Kidney (tissue), 13 donors: ENCODE measurements at regions not wholly inside any gene's neighbourhood (a gene's known extent, or its start where the extent isn't known, plus 50 kb on each side); places are given as distances from the start of the nearest gene placed in this dataset.
A peak's percentile ranks its signal among the peaks of the same experiment; 100 is the strongest.

ENCODE experiments used
- DNase-seq, 5 donors: peaks; one replicate each; pipeline ENCODE4 v3.0.0-alpha.2; 2013 to 2020
- FAIRE-seq: peaks from 2 replicates; lab custom pipeline; 2012; peaks lifted over from hg19 to GRCh38; lab: Jason Lieb, UNC
- H3K27ac ChIP-seq, 2 donors: one replicate each; pipeline ENCODE4 v1.7.0; 2013; ENCODE audit warnings: low read depth in 2 of 2, low read length in 2 of 2, inconsistent platforms in 1 of 2
- H3K27me3 ChIP-seq: one replicate; pipeline ENCODE4 v1.7.1; 2013; ENCODE audit warnings: low read length, inconsistent platforms; ENCODE audit not compliant: control insufficient read depth, insufficient read depth
- H3K36me3 ChIP-seq, 3 donors: one replicate each; pipeline versions ENCODE4 v1.7.0 to v1.7.1; 2013; ENCODE audit warnings: low read length in 3 of 3, control low read depth in 1 of 3, inconsistent platforms in 1 of 3; ENCODE audit not compliant: insufficient read depth in 3 of 3, control insufficient read depth in 2 of 3
- H3K4me1 ChIP-seq, 3 donors: one replicate each; pipeline versions ENCODE4 v1.7.0 to v1.7.1; 2013; ENCODE audit warnings: low read length in 3 of 3, inconsistent platforms in 1 of 3, low read depth in 1 of 3; ENCODE audit not compliant: control insufficient read depth in 2 of 3, insufficient read depth in 2 of 3
- H3K4me3 ChIP-seq, 3 donors: one replicate each; pipeline versions ENCODE4 v1.7.0 to v1.8.1; 2013; ENCODE audit warnings: low read length in 3 of 3, control low read depth in 1 of 3, inconsistent platforms in 1 of 3
- H3K9ac ChIP-seq, 3 donors: one replicate each; pipeline versions ENCODE4 v1.7.0 to v1.7.1; 2013; ENCODE audit warnings: low read length in 3 of 3, control low read depth in 1 of 3, inconsistent platforms in 1 of 3
- H3K9me3 ChIP-seq, 3 donors: one replicate each; pipeline versions ENCODE4 v1.7.0 to v1.7.1; 2013; ENCODE audit warnings: low read length in 3 of 3, control low read depth in 1 of 3, inconsistent platforms in 1 of 3; ENCODE audit not compliant: control insufficient read depth in 2 of 3, insufficient read depth in 1 of 3
- CTCF ChIP-seq: IDR thresholded peaks from 3 replicates; pipeline ENCODE4 v1.5.1; 2012; ENCODE audit warnings: mild to moderate bottlenecking, moderate library complexity, borderline replicate concordance; ENCODE audit not compliant: insufficient read depth; ENCODE audit errors: extremely low read depth
- intact Hi-C: fragments of 100-400 bp; cut with DNase I; formaldehyde crosslinking; loops from one replicate; pipeline ENCODE4 v1.11.1; 2022
- donor health status: control.
- donor health status: control.
- donor health status: control.
- donor health status: control.
- donor health status: control.
- donor health status: DM: yes; HTN: yes; CAD: no.
- donor health status: Normal renal cell carcinoma (clear cell type).

- no peaks in the 10 kb centered on the region for H3K27me3 ChIP-seq
- no peak for TF ChIP-seq CTCF
- DNase-seq = peak in 1 of 5 donors; percentile 9
- H3K9me3 ChIP-seq = no peaks in the 10 kb centered on the region
- intact Hi-C loops = no loop called here
- FAIRE-seq = no peak
- no peaks in the 10 kb centered on the region for H3K36me3 ChIP-seq
- no peak overlapping the region for H3K9ac ChIP-seq
- no peak overlapping the region for H3K4me3 ChIP-seq
- H3K4me1 ChIP-seq = no peaks in the 10 kb centered on the region
- no peak overlapping the region for H3K27ac ChIP-seq
Observed at GRCh38 chr2:8300905-8301304, 381.0 kb upstream of the ID2 start.

GRCh38 chr2:8303322-8303832 lies 378.5 kb upstream of the ID2 start:
- FAIRE-seq = no peak
- no peak overlapping the region for H3K4me3 ChIP-seq
- DNase-seq = peak in 3 of 5 donors; percentile 8 to 82 (median 19)
- no peaks in the 10 kb centered on the region for H3K36me3 ChIP-seq
- H3K9me3 ChIP-seq = no peaks in the 10 kb centered on the region
- no peaks in the 10 kb centered on the region for H3K27me3 ChIP-seq
- no peaks in the 10 kb centered on the region for H3K4me1 ChIP-seq
- intact Hi-C loops = no loop called here
- H3K9ac ChIP-seq = no peak overlapping the region
- no peak overlapping the region for H3K27ac ChIP-seq
- TF ChIP-seq CTCF = no peak

GRCh38 chr2:8304821-8305766 lies 376.8 kb upstream of the ID2 start:
- Histone ChIP-seq H3K4me3 (no peak overlapping the region), H3K27me3 (no peaks in the 10 kb centered on the region), H3K9ac (no peak overlapping the region), H3K27ac (no peak overlapping the region), H3K4me1 (no peaks in the 10 kb centered on the region), H3K9me3 (no peaks in the 10 kb centered on the region), H3K36me3 (no peaks in the 10 kb centered on the region)
- no peak for TF ChIP-seq CTCF
- DNase-seq = peak in 1 of 5 donors; percentile 13
- FAIRE-seq = no peak
- intact Hi-C loops = no loop called here
